Hepatocyte (in vitro differentiated cells): ENCODE measurements at regions not wholly inside any gene's neighbourhood (a gene's known extent, or its start where the extent isn't known, plus 50 kb on each side); places are given as distances from the start of the nearest gene placed in this dataset.

ENCODE experiments used
- DNase-seq: peaks from one replicate; pipeline ENCODE4 v3.0.0-alpha.2; 2016; ENCODE audit warnings: low spot score
- H2AFZ ChIP-seq: fragments of 200-600 bp; sonication (generic); 2 replicates; pipeline ENCODE4 v1.6.0; 2016; ENCODE audit warnings: antibody characterized with exemption, mild to moderate bottlenecking
- H3K27ac ChIP-seq: fragments of 200-600 bp; sonication (generic); 2 replicates; pipeline ENCODE4 v1.5.1; 2016; ENCODE audit warnings: mild to moderate bottlenecking
- H3K27me3 ChIP-seq: fragments of 200-600 bp; sonication (generic); 2 replicates; pipeline ENCODE4 v1.6.1; 2016
- H3K36me3 ChIP-seq: fragments of 200-600 bp; sonication (generic); replicated peaks from 2 replicates; pipeline ENCODE4 v1.5.1; 2016; ENCODE audit warnings: low read depth; ENCODE audit not compliant: insufficient read depth
- H3K4me1 ChIP-seq: fragments of 200-600 bp; sonication (generic); 2 replicates; pipeline ENCODE4 v1.5.1; 2016; ENCODE audit warnings: mild to moderate bottlenecking, moderate library complexity; ENCODE audit not compliant: insufficient read depth
- H3K4me2 ChIP-seq: fragments of 200-600 bp; sonication (generic); 2 replicates; pipeline ENCODE4 v1.6.0; 2016
- H3K4me3 ChIP-seq: fragments of 200-600 bp; sonication (generic); 2 replicates; pipeline ENCODE4 v1.5.1; 2016; ENCODE audit warnings: mild to moderate bottlenecking
- H3K79me2 ChIP-seq: fragments of 200-600 bp; sonication (generic); 2 replicates; pipeline ENCODE4 v1.6.0; 2017; ENCODE audit warnings: mild to moderate bottlenecking
- H3K9me2 ChIP-seq: fragments of 200-600 bp; sonication (generic); replicated peaks from 2 replicates; pipeline ENCODE4 v1.6.0; 2017; ENCODE audit warnings: mild to moderate bottlenecking; ENCODE audit not compliant: insufficient read depth
- H3K9me3 ChIP-seq: fragments of 200-600 bp; sonication (generic); 2 replicates; pipeline ENCODE4 v1.5.1; 2016; ENCODE audit warnings: low read depth, mild to moderate bottlenecking
- H4K20me1 ChIP-seq: fragments of 200-600 bp; sonication (generic); 2 replicates; pipeline ENCODE4 v1.6.0; 2016; ENCODE audit warnings: mild to moderate bottlenecking; ENCODE audit not compliant: insufficient read depth, poor library complexity, severe bottlenecking
- EZH2 ChIP-seq: fragments of 200-600 bp; sonication (generic); IDR thresholded peaks from 2 replicates; pipeline ENCODE4 v1.6.1; 2016; ENCODE audit warnings: antibody characterized with exemption, mild to moderate bottlenecking, borderline replicate concordance
- EZH2phosphoT487 ChIP-seq: fragments of 200-600 bp; sonication (generic); IDR thresholded peaks from one replicate; pipeline ENCODE4 v1.6.1; 2018; ENCODE audit warnings: antibody characterized with exemption, mild to moderate bottlenecking, low read depth, moderate library complexity; ENCODE audit not compliant: unreplicated experiment, severe bottlenecking
- WGBS: methylation state at CpG from one replicate; pipeline ENCODE4 v1.1.6; 2016; ENCODE audit warnings: low lambda C conversion rate; ENCODE audit errors: missing lambda C conversion rate; 5-methylcytosine and 5-hydroxymethylcytosine counted together
- TF ChIP-seq, protein P1 (sequence below): fragments of 200-600 bp; sonication (generic); IDR thresholded peaks from 2 replicates; pipeline ENCODE4 v1.5.1; 2016; ENCODE audit warnings: antibody characterized with exemption, mild to moderate bottlenecking; ENCODE audit not compliant: poor library complexity

DNA sequence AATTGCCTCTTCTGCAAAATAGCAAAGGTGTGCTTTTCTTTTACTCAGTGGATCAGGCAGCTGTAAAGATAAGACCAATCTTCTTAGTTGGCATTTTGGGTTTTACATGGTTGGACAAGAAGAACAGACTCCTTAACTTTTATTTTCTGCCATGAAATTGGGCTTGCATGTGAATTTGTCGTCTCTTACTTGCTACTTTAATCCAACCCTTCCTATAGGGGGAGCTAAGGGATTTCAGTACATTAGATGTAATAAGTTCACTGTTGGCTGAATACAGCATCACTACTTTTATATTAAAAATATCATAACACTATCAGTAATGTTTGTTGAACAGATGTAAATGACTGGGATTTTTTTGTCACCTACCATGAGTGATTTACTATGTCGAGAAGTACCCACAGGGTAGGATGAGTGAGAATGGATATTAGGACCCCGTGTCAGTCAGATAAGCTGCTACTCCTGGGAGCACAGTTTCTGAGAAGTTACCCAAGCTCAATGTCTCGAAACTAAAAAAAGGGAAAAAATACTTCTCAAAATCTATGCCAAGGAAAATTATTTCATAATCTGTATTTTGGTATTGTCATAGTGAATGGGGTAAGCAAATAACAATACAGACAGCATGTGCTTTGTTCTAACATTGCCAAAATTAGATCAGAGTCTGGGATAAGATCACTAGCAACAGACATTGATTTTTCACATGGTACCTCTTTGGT lies 127.4 kb upstream of the AGR3 start:
- no peaks in the 10 kb centered on the region for H3K79me2 ChIP-seq
- no peak overlapping the region for H3K4me3 ChIP-seq
- H3K4me2 ChIP-seq: no peak overlapping the region
- no peaks in the 10 kb centered on the region for H3K9me2 ChIP-seq
- no peak overlapping the region for H3K27ac ChIP-seq
- no peak overlapping the region for H2AFZ ChIP-seq
- H3K27me3 ChIP-seq: no peaks in the 10 kb centered on the region
- no peaks in the 10 kb centered on the region for H4K20me1 ChIP-seq
- peak; percentile 16 for DNase-seq
- 75% methylated on average over 4 of the region's 4 CpGs for WGBS
- no peaks in the 10 kb centered on the region for H3K9me3 ChIP-seq
- no peaks in the 10 kb centered on the region for H3K36me3 ChIP-seq
- TF ChIP-seq, protein P1, sequence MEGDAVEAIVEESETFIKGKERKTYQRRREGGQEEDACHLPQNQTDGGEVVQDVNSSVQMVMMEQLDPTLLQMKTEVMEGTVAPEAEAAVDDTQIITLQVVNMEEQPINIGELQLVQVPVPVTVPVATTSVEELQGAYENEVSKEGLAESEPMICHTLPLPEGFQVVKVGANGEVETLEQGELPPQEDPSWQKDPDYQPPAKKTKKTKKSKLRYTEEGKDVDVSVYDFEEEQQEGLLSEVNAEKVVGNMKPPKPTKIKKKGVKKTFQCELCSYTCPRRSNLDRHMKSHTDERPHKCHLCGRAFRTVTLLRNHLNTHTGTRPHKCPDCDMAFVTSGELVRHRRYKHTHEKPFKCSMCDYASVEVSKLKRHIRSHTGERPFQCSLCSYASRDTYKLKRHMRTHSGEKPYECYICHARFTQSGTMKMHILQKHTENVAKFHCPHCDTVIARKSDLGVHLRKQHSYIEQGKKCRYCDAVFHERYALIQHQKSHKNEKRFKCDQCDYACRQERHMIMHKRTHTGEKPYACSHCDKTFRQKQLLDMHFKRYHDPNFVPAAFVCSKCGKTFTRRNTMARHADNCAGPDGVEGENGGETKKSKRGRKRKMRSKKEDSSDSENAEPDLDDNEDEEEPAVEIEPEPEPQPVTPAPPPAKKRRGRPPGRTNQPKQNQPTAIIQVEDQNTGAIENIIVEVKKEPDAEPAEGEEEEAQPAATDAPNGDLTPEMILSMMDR: peak; percentile 28
- TF ChIP-seq EZH2 (no peak), EZH2phosphoT487 (no peak)
- H3K4me1 ChIP-seq: peaks cover 4% of the 10 kb centered on the region

DNA sequence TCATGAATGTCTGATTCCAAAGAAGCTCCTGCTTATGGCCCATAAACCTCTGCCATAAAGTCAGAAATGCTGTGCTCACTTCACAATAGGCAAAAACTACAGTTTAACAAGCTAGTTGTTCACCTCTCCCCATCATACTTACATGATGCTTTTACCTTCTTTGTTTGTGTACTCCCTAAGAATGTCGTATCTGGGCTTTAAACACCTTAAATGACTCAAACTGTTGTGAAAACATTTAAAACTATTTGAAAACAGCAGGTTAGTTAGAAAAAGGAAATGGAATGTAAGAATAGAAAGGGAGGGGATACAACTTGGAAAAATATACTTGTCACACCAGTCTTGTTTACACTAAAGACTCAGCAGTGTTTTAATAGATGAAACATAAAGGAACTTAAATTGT lies 128.2 kb upstream of the AGR3 start:
- Histone ChIP-seq H3K4me1 (peaks cover 4% of the 10 kb centered on the region), H3K9me3 (no peaks in the 10 kb centered on the region), H3K79me2 (no peaks in the 10 kb centered on the region), H3K4me2 (no peak overlapping the region), H3K27ac (no peak overlapping the region), H3K27me3 (no peaks in the 10 kb centered on the region), H2AFZ (no peak overlapping the region), H3K36me3 (no peaks in the 10 kb centered on the region), H3K4me3 (no peak overlapping the region), H4K20me1 (no peaks in the 10 kb centered on the region), H3K9me2 (no peaks in the 10 kb centered on the region)
- no peak for DNase-seq
- TF ChIP-seq EZH2phosphoT487: no peak
- TF ChIP-seq EZH2: no peak
- TF ChIP-seq, protein P1: no peak
- 58% methylated on average over 1 of the region's 1 CpG for WGBS

DNA sequence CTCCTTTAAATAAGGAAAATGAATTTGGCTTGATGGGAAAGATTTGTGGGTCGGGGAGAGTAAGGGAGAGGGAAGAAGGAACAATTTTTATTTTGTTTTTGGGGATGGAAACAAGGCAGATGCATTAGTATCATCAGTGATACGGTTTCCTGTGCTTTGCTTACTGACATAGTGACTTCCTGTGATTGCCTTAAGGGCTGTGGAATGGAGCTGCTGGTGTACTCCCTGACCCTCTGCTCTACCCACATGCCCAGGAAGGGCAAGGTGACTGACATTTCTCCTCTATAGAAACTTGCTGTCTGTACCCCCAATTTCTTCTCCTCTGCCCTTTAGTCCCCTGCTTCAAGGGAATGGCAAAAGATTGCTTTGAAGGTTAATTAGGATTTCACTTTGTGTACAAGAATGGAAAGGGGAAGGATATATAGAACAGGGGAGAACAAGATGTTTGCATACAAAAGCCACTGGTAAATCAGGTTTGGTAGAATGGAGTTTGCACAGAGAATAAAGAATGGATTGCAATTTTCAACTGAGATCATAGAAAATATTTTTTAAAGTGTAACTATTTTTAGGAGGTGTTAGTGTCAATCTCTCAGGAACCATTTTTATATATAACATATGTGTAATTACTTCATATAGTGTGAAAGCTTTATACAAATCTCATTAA lies 129.0 kb upstream of the AGR3 start:
- H3K9me3 ChIP-seq: no peaks in the 10 kb centered on the region
- no peak overlapping the region for H3K4me2 ChIP-seq
- H3K9me2 ChIP-seq: no peaks in the 10 kb centered on the region
- no peaks in the 10 kb centered on the region for H3K79me2 ChIP-seq
- H3K4me1 ChIP-seq: peaks cover 4% of the 10 kb centered on the region
- H4K20me1 ChIP-seq: no peaks in the 10 kb centered on the region
- TF ChIP-seq, protein P1: no peak
- TF ChIP-seq EZH2phosphoT487 (no peak), EZH2 (no peak)
- no peak overlapping the region for H2AFZ ChIP-seq
- no peaks in the 10 kb centered on the region for H3K27me3 ChIP-seq
- H3K4me3 ChIP-seq: no peak overlapping the region
- DNase-seq: no peak
- 78% methylated on average over 2 of the region's 2 CpGs for WGBS
- no peaks in the 10 kb centered on the region for H3K36me3 ChIP-seq
- no peak overlapping the region for H3K27ac ChIP-seq
